GM18858 (cell line): ENCODE measurements at regions not wholly inside any gene's neighbourhood (a gene's known extent, or its start where the extent isn't known, plus 50 kb on each side); places are given as distances from the start of the nearest gene placed in this dataset.

ENCODE experiments used
- ATAC-seq: cut with Tn5 transposase; IDR thresholded peaks from one replicate; pipeline ENCODE4 v1.9.1; 2021; ENCODE audit not compliant: unreplicated experiment

GRCh38 chr16:16774389-16774788 lies 395.4 kb downstream of the NPIPA7 start:
- ATAC-seq: no peak

- no peak for ATAC-seq
These were observed 399.4 kb downstream of the NPIPA7 start for GRCh38 chr16:16778332-16778731.

- no peak for ATAC-seq
These were observed 401.6 kb downstream of the NPIPA7 start for GRCh38 chr16:16780588-16780987.

- no peak for ATAC-seq
These were observed 403.2 kb downstream of the NPIPA7 start for GRCh38 chr16:16782153-16782552.

- no peak for ATAC-seq
These were observed 409.1 kb downstream of the NPIPA7 start for GRCh38 chr16:16788004-16788403.

- no peak for ATAC-seq
These were observed 411.7 kb downstream of the NPIPA7 start for GRCh38 chr16:16790597-16790996.

GRCh38 chr16:16791051-16791450 lies 412.1 kb downstream of the NPIPA7 start:
- no peak for ATAC-seq

- ATAC-seq: no peak
These were observed 418.3 kb downstream of the NPIPA7 start for GRCh38 chr16:16797239-16797638.

GRCh38 chr16:16798504-16798903 lies 419.6 kb downstream of the NPIPA7 start:
- ATAC-seq: no peak

- no peak for ATAC-seq
These were observed 426.9 kb downstream of the NPIPA7 start for GRCh38 chr16:16805809-16806208.

GRCh38 chr16:16815641-16816040 lies 436.7 kb downstream of the NPIPA7 start:
- no peak for ATAC-seq

- ATAC-seq: no peak
These were observed 438.3 kb downstream of the NPIPA7 start for GRCh38 chr16:16817196-16817595.

- ATAC-seq: no peak
These were observed 442.3 kb downstream of the NPIPA7 start for GRCh38 chr16:16821261-16821660.

GRCh38 chr16:16828913-16829398 lies 450.0 kb downstream of the NPIPA7 start:
- ATAC-seq: no peak

GRCh38 chr16:16830401-16830800 lies 451.5 kb downstream of the NPIPA7 start:
- no peak for ATAC-seq

GRCh38 chr16:16830973-16831372 lies 452.0 kb downstream of the NPIPA7 start:
- no peak for ATAC-seq

GRCh38 chr16:16833165-16833564 lies 454.2 kb downstream of the NPIPA7 start:
- ATAC-seq: no peak

- ATAC-seq: no peak
These were observed 471.3 kb downstream of the NPIPA7 start for GRCh38 chr16:16850274-16850673.

- ATAC-seq: no peak
These were observed 478.1 kb downstream of the NPIPA7 start for GRCh38 chr16:16857012-16857411.

- ATAC-seq: no peak
These were observed 478.8 kb downstream of the NPIPA7 start for GRCh38 chr16:16857603-16858283.

GRCh38 chr16:16861546-16861945 lies 482.6 kb downstream of the NPIPA7 start:
- ATAC-seq: no peak

- ATAC-seq: no peak
These were observed 484.7 kb downstream of the NPIPA7 start for GRCh38 chr16:16863672-16864071.

GRCh38 chr16:16864536-16864935 lies 485.6 kb downstream of the NPIPA7 start:
- ATAC-seq: no peak
